ENCODE measurements at regions not wholly inside any gene's neighbourhood (a gene's known extent, or its start where the extent isn't known, plus 50 kb on each side); places are given as distances from the start of the nearest gene placed in this dataset.

DNA sequence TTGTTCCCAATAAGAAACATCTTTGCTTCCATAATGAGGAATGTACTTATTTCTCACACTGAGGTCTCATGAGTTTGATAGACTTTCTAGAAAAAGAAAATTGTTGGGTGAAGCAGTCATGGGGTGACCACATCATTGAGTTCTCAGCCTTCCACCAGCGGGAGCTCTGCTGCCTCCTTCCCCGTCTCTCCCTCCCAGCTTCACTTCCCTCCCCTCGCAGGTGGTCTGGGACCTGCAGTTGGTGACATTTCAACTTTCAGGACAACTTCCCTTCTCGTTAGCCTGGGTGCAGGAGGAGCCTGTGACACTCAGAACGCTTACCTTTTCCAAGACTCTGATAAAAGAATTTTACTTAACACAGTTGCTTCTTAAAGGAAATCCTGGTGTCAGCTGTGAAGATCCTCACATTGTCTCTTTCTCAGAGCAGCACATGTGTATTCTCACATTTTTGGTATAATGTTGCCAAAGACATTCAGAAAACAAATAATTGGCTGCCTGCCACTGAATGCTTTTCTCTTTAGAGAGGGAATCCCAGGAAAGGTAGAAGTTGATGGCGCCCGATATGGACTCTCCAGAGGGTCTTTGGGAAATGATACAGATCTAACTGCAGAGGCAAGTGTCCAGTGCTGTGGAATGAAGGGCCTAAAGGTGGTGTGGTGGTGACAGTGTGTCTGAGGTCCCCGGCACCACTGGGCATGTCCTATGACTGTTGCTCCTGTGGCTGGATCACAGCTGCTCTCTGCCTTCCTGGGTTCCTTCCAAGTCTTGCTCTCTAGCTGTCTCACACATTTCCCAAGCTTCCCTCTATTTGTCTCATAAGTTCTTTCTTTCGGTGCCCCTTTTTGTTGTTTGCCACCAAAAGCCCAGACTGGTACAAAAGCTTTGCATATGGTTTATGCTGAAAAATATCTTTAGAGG lies 238.1 kb downstream of the GAS1 start:
- TF ChIP-seq, protein P1, sequence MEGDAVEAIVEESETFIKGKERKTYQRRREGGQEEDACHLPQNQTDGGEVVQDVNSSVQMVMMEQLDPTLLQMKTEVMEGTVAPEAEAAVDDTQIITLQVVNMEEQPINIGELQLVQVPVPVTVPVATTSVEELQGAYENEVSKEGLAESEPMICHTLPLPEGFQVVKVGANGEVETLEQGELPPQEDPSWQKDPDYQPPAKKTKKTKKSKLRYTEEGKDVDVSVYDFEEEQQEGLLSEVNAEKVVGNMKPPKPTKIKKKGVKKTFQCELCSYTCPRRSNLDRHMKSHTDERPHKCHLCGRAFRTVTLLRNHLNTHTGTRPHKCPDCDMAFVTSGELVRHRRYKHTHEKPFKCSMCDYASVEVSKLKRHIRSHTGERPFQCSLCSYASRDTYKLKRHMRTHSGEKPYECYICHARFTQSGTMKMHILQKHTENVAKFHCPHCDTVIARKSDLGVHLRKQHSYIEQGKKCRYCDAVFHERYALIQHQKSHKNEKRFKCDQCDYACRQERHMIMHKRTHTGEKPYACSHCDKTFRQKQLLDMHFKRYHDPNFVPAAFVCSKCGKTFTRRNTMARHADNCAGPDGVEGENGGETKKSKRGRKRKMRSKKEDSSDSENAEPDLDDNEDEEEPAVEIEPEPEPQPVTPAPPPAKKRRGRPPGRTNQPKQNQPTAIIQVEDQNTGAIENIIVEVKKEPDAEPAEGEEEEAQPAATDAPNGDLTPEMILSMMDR (IDR thresholded peaks at IDR 0.05): no peak
- no peak for TF ChIP-seq POLR2A (IDR thresholded peaks at IDR 0.05)
